Neural progenitor cell (in vitro differentiated cells): ENCODE measurements at regions not wholly inside any gene's neighbourhood (a gene's known extent, or its start where the extent isn't known, plus 50 kb on each side); places are given as distances from the start of the nearest gene placed in this dataset.

Experiments
- EZH2 ChIP-seq: fragments of 200-600 bp; sonication (generic); IDR thresholded peaks from 2 replicates; pipeline ENCODE4 v1.6.1; 2017; ENCODE audit warnings: antibody characterized with exemption, mild to moderate bottlenecking, moderate library complexity
- TF ChIP-seq, protein P1 (sequence below): fragments of 200-600 bp; sonication (generic); IDR thresholded peaks from 2 replicates; pipeline ENCODE4 v1.5.1; 2017; ENCODE audit warnings: antibody characterized with exemption, mild to moderate bottlenecking

DNA sequence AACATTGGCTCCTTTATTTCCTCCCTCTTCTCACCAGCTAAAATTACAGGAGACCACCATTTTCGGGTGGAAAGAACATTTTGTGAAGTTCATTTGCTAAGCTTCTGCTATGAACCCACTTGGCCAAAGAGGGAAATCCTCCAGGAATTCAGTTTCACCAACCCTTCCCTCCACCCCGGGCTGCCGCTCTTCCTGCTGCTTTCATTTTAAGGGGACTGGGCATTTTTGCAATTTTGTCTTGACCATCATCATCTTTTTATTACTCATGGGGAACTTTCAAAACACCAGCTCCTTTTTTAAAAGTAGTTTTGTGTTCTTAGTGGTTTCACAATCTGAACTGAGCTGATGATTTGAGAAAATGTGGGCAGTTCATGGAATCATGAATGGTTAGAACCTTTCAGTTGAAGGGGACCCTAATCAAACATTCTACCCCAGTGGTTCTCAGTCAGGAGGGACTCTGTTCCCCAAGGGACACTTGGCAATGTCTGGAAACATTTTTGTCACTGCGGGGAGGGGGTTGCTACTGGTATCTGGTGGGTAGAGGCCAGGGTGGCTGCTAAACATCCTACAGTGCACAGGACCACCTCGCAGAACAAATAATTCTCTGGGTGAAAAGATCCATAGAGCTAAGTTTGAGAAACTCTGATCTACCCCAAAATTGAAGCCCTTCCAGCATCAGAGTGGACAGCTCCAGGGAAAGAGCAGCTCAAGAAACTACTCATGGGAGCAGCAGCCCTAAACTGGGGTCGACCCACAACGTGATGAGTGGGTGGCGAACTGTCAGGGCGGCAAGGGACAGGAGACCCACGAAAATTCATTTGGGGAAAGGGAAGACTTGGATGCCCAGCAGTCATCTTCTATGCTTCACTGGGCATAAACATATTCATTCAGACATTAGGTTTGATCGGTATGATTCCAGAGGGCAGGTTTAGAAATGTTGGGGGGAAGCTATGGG, 92.9 kb downstream of the ACKR3 start:
- TF ChIP-seq, protein P1, sequence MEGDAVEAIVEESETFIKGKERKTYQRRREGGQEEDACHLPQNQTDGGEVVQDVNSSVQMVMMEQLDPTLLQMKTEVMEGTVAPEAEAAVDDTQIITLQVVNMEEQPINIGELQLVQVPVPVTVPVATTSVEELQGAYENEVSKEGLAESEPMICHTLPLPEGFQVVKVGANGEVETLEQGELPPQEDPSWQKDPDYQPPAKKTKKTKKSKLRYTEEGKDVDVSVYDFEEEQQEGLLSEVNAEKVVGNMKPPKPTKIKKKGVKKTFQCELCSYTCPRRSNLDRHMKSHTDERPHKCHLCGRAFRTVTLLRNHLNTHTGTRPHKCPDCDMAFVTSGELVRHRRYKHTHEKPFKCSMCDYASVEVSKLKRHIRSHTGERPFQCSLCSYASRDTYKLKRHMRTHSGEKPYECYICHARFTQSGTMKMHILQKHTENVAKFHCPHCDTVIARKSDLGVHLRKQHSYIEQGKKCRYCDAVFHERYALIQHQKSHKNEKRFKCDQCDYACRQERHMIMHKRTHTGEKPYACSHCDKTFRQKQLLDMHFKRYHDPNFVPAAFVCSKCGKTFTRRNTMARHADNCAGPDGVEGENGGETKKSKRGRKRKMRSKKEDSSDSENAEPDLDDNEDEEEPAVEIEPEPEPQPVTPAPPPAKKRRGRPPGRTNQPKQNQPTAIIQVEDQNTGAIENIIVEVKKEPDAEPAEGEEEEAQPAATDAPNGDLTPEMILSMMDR, result no peak
- no peak for TF ChIP-seq EZH2
